A673 (cell line): ENCODE measurements at regions not wholly inside any gene's neighbourhood (a gene's known extent, or its start where the extent isn't known, plus 50 kb on each side); places are given as distances from the start of the nearest gene placed in this dataset.

ENCODE experiments used
- BruUV-seq: library from RNA; stranded (reverse); fragments of 400-500 nt; replicated peaks from 2 replicates; lab custom pipeline; 2021; lab: Mats Ljungman, UMichigan
- CTCF ChIA-PET: fragments of 300-600 bp; sonication (Branson Sonifier 250); formaldehyde crosslinking; loops from one replicate; lab custom pipeline; 2022; ENCODE audit warnings: antibody characterized with exemption; lab: Charles Lee
- POLR2A ChIA-PET: fragments of 300-600 bp; sonication (Branson Sonifier 250); formaldehyde crosslinking; loops from one replicate; lab custom pipeline; 2022; ENCODE audit warnings: antibody characterized with exemption; ENCODE audit not compliant: low non-redundant PET; lab: Charles Lee
- DNase-seq: peaks from one replicate; pipeline ENCODE4 v3.0.0-alpha.2; 2015; ENCODE audit warnings: low spot score
- H3K27ac ChIP-seq: fragments of 200-600 bp; sonication (generic); 2 replicates; pipeline ENCODE4 v1.5.1; 2016; ENCODE audit warnings: mixed run types, low read depth, mild to moderate bottlenecking, mixed read lengths, antibody characterized with exemption, low read length; ENCODE audit not compliant: poor library complexity, severe bottlenecking
- H3K27me3 ChIP-seq: fragments of 200-600 bp; sonication (generic); replicated peaks from 2 replicates; pipeline ENCODE4 v1.6.1; 2017; ENCODE audit warnings: mixed run types, low read depth, mild to moderate bottlenecking, mixed read lengths, antibody characterized with exemption, low read length; ENCODE audit not compliant: insufficient read depth, poor library complexity
- H3K36me3 ChIP-seq: fragments of 200-600 bp; sonication (generic); 2 replicates; pipeline ENCODE4 v1.6.1; 2016; ENCODE audit warnings: mixed run types, mild to moderate bottlenecking, mixed read lengths, antibody characterized with exemption, low read length; ENCODE audit not compliant: insufficient read depth, poor library complexity, severe bottlenecking
- H3K4me1 ChIP-seq: fragments of 200-600 bp; sonication (generic); 2 replicates; pipeline ENCODE4 v1.6.1; 2017; ENCODE audit warnings: mixed run types, mild to moderate bottlenecking, mixed read lengths, antibody characterized with exemption, low read length; ENCODE audit not compliant: insufficient read depth, poor library complexity, severe bottlenecking
- H3K4me3 ChIP-seq: fragments of 200-600 bp; sonication (generic); 2 replicates; pipeline ENCODE4 v1.5.1; 2016; ENCODE audit warnings: low read depth, mixed run types, mild to moderate bottlenecking, mixed read lengths, low read length; ENCODE audit not compliant: poor library complexity, severe bottlenecking
- H3K9me3 ChIP-seq: fragments of 200-600 bp; sonication (generic); 2 replicates; pipeline ENCODE4 v1.6.1; 2016; ENCODE audit warnings: mixed run types, low read depth, mild to moderate bottlenecking, mixed read lengths, antibody characterized with exemption, low read length; ENCODE audit not compliant: poor library complexity, severe bottlenecking
- CTCF ChIP-seq: fragments of 300-800, 200-600 bp; sonication (generic); conservative IDR thresholded peaks from 2 replicates; pipeline ENCODE4 v1.5.1; 2017; ENCODE audit warnings: low read depth, mild to moderate bottlenecking, antibody characterized with exemption, low read length, moderate library complexity, mixed read lengths
- EZH2 ChIP-seq: fragments of 200-600 bp; sonication (generic); IDR thresholded peaks from 2 replicates; pipeline ENCODE4 v1.6.1; 2017; ENCODE audit warnings: borderline replicate concordance, low read depth, mild to moderate bottlenecking, mixed read lengths, antibody characterized with exemption, low read length; ENCODE audit not compliant: poor library complexity, severe bottlenecking
- intact Hi-C: fragments of 100-400 bp; cut with micrococcal nuclease; formaldehyde crosslinking; loops from one replicate; pipeline ENCODE4 v1.10.0; 2022; ENCODE audit not compliant: unreplicated experiment

- ChIA-PET POLR2A (no interaction called here), CTCF (no interaction called here)
- TF ChIP-seq CTCF (no peak), EZH2 (no peak)
- H3K4me3 ChIP-seq = no peak overlapping the region
- H3K4me1 ChIP-seq = peaks cover 38% of the 10 kb centered on the region
- H3K27ac ChIP-seq = no peak overlapping the region
- DNase-seq = no peak
- no peaks in the 10 kb centered on the region for H3K9me3 ChIP-seq
- H3K27me3 ChIP-seq = no peaks in the 10 kb centered on the region
- intact Hi-C loops = no loop called here
- no peaks in the 10 kb centered on the region for H3K36me3 ChIP-seq
- no TSS peak for BruUV-seq
These were observed 253.7 kb upstream of the TGFBR2 start for GRCh38 chr3:30352410-30353318.

GRCh38 chr3:30353711-30354467 is 252.5 kb upstream of the TGFBR2 start:
- no peak overlapping the region for H3K27ac ChIP-seq
- CTCF ChIA-PET = no interaction called here
- no peaks in the 10 kb centered on the region for H3K27me3 ChIP-seq
- no peaks in the 10 kb centered on the region for H3K36me3 ChIP-seq
- peaks cover 39% of the 10 kb centered on the region for H3K4me1 ChIP-seq
- intact Hi-C loops = no loop called here
- TF ChIP-seq EZH2 (no peak), CTCF (no peak)
- no peak overlapping the region for H3K4me3 ChIP-seq
- POLR2A ChIA-PET = no interaction called here
- DNase-seq = no peak
- H3K9me3 ChIP-seq = no peaks in the 10 kb centered on the region
- no TSS peak for BruUV-seq

GRCh38 chr3:30354513-30354912 is 251.9 kb upstream of the TGFBR2 start:
- ChIA-PET POLR2A (no interaction called here), CTCF (no interaction called here)
- H3K4me1 ChIP-seq = peaks cover 39% of the 10 kb centered on the region
- H3K9me3 ChIP-seq = no peaks in the 10 kb centered on the region
- BruUV-seq = no TSS peak
- H3K27me3 ChIP-seq = no peaks in the 10 kb centered on the region
- no peak overlapping the region for H3K27ac ChIP-seq
- H3K4me3 ChIP-seq = no peak overlapping the region
- DNase-seq = no peak
- TF ChIP-seq EZH2 (no peak), CTCF (no peak)
- intact Hi-C loops = no loop called here
- H3K36me3 ChIP-seq = no peaks in the 10 kb centered on the region
